HG03432 (cell line): ENCODE measurements at regions not wholly inside any gene's neighbourhood (a gene's known extent, or its start where the extent isn't known, plus 50 kb on each side); places are given as distances from the start of the nearest gene placed in this dataset.
A peak's percentile ranks its signal among the peaks of the same experiment; 100 is the strongest.

Source experiments
- ATAC-seq: cut with Tn5 transposase; IDR thresholded peaks from one replicate; pipeline ENCODE4 v1.9.1; 2021; ENCODE audit warnings: mild to moderate bottlenecking, moderate library complexity; ENCODE audit not compliant: unreplicated experiment

DNA sequence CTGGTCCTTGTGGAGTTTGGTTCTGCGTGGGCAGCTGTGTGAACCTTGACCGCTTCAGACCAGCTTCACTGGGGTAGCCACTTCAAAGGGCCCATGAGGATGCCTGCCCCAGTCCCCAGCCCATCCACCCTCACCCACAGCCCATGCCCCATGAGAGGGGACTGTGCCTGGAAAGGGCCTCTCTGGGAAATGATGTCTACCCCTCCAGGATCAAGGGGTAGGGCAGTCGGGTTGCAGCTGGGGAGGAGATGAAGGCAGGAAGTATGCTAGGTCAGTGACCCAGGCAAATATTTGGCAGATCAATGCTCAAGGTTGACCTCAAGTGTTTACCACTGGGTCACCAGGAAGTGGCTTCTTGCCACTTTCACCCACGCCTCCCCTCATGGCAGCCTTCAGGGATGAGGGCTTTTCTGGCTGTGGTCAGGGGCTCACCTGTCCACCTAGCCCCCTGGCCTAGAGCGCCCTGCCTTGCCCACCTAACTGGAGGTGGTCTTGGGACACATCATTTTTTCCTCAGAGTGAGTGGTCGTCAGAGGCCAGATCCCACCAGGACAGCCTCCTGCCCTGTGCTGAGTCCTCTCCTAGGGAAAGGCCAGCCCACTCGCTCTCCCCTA is 109.5 kb downstream of the SNX5 start:
- ATAC-seq: peak; percentile 40

- no peak for ATAC-seq
These were observed 110.1 kb downstream of the SNX5 start for GRCh38 chr20:17858450-17859001.

DNA sequence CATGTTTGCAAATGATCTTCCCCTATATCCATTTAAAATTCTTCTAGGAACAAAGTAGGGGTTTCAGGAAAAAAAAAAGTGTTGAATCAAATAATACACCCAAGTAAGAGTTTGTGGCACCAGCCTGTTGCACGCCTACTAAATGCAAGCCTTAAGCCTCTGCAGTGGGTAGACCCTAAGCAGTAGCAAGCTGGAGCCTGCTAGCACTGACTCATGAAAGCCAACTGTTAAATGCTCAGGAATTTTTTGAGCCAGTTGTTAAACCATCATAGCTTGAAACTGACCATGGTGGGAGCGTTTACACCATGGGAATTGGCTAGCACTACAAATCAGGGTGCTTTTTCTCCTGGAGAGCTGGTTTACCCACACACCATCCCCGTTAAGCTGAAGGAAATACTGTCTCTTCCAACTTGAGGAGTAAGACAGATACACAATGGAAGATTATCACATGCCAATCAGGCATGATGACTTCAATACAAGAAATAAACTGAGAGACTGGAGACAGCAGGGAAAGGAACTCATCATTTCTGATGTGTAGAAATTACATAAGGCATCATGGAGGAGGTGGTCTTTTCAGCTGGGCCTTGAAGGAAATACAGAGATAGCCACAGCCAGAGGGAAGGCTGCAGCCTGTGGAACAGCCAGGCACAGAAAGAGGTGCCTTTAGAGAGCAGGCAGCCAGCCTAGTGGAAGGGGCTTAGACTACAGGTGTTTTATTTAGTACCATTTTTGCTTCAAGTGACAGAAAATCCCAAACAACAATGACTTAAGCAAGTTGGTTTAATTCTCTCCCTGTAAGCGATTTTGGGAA is 110.8 kb downstream of the SNX5 start:
- ATAC-seq: no peak

GRCh38 chr20:17856837-17857605 is 111.6 kb downstream of the SNX5 start:
- no peak for ATAC-seq

DNA sequence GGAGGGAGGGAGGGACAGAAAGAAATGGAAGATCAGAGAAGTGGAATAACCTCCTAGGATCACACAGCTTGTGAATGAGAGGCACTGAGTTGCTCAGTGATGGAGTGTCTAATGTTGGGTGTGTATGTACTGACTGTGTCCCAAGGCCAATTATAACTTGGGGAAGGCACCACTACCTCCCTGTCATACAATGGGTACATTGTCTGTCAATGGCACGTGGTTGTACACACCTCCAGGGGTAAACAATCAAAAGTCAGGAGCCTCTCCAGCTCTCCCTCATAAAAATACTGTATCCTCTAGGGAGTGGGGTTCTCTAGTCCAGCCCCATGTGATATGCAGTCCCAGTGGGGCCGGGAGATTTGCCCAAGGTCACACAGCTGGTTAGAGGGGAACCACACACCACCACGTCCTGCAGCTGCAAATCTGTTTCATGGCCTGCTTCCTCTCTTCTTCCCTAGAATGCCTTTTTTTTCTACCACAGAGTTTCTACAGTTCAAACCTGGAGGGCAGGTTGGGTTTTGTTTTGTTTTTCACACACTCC is 112.5 kb downstream of the SNX5 start:
- peak; percentile 89 for ATAC-seq

DNA sequence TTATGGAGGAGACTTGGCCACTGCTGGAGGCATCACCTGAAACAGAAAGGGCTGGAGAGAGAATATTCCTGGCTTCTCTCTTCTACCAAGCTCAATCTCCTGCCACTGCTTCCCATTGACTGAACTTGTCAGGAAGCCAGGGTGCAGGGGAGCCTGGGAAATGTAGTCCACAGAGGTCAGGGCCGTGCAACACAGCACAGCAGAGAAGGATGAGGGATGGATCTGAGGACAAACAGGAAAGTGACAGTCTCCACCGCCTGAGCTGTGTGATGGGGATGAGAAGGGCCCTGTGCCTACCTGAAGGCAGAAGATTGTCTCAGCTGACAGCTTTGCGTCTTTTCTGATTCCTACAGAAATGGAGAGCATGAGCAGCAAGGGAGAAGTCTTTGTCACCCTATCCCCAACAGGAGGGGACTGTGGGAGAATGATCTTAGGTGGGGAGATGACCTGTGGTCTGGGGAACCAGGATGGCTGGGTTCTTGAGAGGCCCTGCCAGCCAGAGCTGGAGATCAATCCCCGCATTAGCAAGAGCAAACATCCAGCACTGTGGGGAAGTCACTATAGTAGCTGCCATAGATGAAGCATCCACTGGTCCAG is 114.2 kb downstream of the SNX5 start:
- no peak for ATAC-seq

GRCh38 chr20:17852323-17852722 is 116.3 kb downstream of the SNX5 start:
- ATAC-seq: no peak

- ATAC-seq: no peak
These were observed 117.9 kb downstream of the SNX5 start for GRCh38 chr20:17850684-17851026.

DNA sequence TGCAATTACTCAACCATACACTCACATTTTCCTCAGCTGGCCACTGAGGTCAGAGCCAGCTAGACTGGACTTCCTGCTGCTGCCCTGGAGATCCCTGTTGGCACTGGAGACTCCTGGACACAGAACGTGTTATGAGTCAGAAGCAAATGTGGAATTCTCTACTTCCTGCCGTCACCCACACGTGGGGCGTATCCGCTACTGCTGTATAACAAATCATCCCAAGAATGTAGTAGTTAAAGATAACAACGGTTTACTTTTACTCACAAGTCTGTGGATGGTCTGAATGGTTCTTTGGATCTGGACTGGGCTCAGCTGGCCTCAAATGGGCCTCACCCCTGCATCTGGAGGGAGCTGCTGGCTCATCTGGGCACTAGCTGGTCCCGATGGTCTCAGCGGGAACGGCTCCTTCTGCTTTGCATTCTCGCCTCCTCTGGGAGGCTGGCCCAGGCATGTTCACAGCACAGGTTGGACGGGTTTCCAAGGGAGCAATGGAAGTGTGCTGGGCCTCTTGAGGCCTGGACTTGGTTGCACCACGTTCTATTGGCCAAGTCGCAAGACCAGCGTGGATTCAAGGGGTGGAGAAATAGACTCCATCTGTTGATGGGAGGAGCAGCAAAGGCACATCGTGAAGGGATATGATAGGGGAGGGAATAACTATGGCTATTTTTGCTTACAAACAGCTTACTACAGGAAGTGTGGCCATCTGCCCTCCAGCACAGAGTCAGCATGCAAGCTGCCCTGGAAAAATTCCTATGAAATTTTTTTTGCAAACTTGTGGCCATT is 118.5 kb downstream of the SNX5 start:
- ATAC-seq: no peak

- ATAC-seq: no peak
These were observed 119.3 kb downstream of the SNX5 start for GRCh38 chr20:17849138-17849900.

DNA sequence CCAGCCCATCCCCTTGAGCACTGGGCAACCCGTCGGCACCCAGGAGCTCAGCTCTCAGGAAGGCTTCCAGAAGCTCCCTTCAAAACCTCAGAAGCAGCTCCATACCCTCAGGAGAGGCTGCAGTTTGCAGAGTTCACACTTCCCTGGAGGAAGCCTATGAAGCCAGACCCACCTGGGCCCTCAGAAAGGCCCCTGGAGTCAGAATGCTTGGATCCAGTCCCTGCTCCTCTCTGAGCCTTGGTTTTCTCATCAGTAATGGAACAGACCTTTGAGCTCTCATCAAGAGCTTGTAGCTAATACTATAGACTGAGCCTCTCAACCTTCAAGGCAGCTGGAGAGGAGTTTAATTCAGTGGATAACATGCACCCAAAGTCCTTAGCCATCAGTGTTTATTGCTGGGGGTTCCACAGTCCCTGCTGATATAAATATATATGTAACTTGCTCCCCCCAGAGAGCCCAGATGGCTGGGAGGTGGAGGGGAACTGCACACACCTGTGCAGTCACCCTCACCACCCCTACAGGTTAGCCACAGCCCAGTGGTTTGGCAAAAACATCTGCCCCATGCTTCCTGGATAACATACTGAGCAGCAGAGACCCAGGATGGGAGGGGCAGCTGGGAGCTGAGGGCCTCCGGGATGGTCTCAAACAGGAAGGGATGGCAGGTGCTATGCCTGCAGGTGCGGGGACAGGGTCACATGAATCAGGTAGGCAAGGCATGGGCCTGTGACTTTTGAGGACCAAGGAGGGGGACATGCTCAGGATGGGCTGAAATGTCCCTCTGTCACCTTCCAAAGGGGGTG is 120.1 kb downstream of the SNX5 start:
- peak; percentile 46 for ATAC-seq

DNA sequence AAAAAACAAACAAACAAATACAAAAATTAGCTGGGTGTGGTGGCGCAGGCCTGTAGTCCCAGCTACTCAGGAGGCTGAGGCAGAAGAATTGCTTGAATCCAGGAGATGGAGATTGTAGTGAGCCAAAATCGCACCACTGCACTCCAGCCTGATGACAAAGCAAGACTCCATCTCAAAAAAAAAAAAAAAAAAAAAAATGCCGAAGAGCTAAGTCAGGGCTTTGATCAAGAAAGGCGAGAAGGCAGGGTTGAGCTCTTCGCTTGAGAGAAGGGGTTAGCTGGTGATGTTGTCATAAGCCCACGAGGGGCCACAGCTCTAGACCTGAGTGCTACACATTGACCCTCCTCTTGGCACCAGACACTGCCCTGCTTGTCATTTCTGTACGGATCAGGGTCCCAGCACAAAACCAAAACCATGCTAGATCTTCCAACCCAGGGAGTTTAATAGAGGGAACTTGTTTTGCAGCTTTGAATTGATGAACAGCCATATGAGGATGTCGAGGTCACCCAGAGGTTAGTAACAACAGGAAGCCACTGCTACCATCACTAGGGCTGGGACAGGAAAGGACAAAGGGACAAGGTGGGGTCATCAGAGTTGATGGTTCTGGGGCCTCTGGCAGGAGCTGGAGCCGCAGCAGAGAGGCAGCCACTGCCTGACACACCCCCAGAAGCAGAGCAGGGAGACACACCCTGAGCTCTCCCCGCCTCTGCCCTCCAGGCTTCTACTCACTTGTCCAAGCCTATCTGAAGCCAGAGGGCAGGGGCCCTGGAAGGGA is 122.7 kb downstream of the SNX5 start:
- ATAC-seq: peak; percentile 49

- no peak for ATAC-seq
These were observed 123.9 kb downstream of the SNX5 start for GRCh38 chr20:17844549-17845298.

DNA sequence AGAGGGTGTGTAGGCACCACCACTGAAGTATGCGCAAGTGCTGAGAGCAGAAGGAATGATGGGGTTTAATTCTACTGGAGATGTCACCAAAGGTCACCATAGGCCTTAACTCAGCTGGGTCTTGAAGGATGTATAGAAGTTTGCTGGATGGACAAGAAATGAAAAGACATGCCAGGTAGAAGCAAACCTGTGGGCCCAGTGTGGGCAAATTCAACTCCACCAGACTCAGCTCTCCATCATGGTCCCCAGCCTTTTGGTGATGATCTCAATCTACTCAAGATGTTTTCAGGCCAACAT is 124.5 kb downstream of the SNX5 start:
- ATAC-seq: no peak

DNA sequence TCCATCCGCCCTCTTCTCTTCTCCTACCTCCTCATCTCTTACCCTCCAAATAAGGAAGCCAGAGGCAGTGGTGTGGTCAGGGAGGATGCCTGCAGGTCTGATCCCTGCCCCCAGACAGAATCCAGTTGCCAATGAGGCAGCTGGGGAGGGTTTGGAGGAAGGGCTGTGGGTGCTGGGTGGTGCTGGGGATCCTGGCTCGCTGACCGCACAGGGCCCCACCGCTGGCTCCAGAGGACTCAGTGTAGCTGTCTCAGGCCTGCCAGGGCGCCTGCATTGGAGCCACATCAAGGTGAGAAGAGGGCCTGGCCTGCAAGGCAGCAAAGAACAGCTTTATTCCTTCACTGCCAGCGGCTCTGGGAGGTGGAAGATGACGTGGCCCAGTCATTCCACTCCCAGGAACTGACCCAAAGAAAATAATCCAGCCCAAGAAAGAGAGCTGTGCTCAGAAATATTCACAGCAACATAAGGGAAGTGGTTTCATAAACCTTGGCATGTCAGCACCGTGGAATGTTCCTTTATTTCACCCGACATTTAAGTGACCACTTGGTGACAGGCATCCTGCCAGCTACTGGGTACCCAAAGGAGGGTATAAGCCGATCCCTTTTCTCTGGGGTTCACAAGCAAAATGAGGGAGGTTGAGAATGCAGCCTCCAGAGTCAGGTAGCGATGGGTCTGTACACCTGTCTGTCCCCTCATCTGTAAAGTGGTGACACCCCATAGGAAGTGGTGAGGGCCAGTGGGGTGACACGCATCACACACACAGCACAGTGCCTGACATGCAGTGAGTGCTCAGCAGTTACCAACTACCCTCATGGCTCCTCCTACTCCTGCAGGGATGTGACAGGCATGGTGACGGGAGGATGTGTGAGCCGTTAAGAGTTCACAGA is 125.1 kb downstream of the SNX5 start:
- ATAC-seq: peak; percentile 58

DNA sequence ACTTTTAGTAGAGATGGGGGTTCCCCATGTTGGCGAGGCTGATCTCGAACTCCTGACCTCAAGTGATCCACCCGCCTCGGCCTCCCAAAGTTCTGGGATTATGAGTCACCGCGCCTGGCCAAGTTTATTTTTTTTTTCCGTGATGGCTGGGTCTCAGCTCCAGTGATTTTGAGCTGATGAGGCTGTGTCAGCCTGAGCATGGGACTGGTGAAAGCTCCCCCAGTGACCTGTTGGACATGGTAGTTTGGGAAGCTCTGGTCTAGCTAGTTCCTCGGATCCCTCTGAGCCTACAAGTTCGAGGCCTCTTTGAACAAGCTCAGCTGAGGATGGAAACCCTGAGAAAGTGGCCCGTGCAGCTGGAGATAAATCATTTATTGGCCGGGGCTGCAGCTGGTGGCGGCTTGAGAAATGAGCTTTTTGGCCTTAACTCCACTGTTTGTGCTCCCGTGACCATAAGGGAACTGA is 126.8 kb downstream of the SNX5 start:
- no peak for ATAC-seq
